H9 (cell line): ENCODE measurements at regions not wholly inside any gene's neighbourhood (a gene's known extent, or its start where the extent isn't known, plus 50 kb on each side); places are given as distances from the start of the nearest gene placed in this dataset.

Experiments used
- DNase-seq: peaks from one replicate; pipeline ENCODE4 v3.0.0-alpha.2; 2017
- H2AFZ ChIP-seq: one replicate; pipeline ENCODE4 v1.6.1; 2013; ENCODE audit warnings: mild to moderate bottlenecking, low read length, control low read depth, moderate library complexity
- H2AK5ac ChIP-seq: 2 replicates; pipeline ENCODE4 v1.6.1; 2013; ENCODE audit warnings: low read length, control low read depth, mixed read lengths; ENCODE audit not compliant: insufficient read length
- H2BK120ac ChIP-seq: one replicate; pipeline ENCODE4 v1.6.1; 2013; ENCODE audit warnings: low read depth, mild to moderate bottlenecking, low read length, control low read depth, inconsistent platforms; ENCODE audit not compliant: poor library complexity, severe bottlenecking
- H2BK12ac ChIP-seq: 2 replicates; pipeline ENCODE4 v1.6.1; 2013; ENCODE audit warnings: low read length, control low read depth, mixed read lengths, low read depth; ENCODE audit not compliant: insufficient read length
- H2BK15ac ChIP-seq: 2 replicates; pipeline ENCODE4 v1.6.1; 2013; ENCODE audit warnings: low read depth, low read length, control low read depth
- H2BK20ac ChIP-seq: one replicate; pipeline ENCODE4 v1.6.1; 2013; ENCODE audit warnings: low read depth, mild to moderate bottlenecking, low read length, control low read depth, inconsistent platforms; ENCODE audit not compliant: poor library complexity, severe bottlenecking
- H2BK5ac ChIP-seq: 2 replicates; pipeline ENCODE4 v1.6.1; 2013; ENCODE audit warnings: low read length, control low read depth, mixed read lengths; ENCODE audit not compliant: insufficient read length
- H3K14ac ChIP-seq: 2 replicates; pipeline ENCODE4 v1.6.1; 2013; ENCODE audit warnings: low read length, control low read depth; ENCODE audit not compliant: insufficient read depth
- H3K18ac ChIP-seq: 2 replicates; pipeline ENCODE4 v1.6.1; 2013; ENCODE audit warnings: low read depth, mild to moderate bottlenecking, mixed read lengths, low read length, control low read depth; ENCODE audit not compliant: insufficient read length
- H3K23ac ChIP-seq: 2 replicates; pipeline ENCODE4 v1.6.1; 2013; ENCODE audit warnings: low read length, control low read depth, mixed read lengths, low read depth; ENCODE audit not compliant: insufficient read length
- H3K23me2 ChIP-seq: 2 replicates; pipeline ENCODE4 v1.6.1; 2013; ENCODE audit warnings: low read depth, mild to moderate bottlenecking, mixed read lengths, low read length, control low read depth; ENCODE audit not compliant: insufficient read length, poor library complexity, severe bottlenecking
- H3K27ac ChIP-seq: 2 replicates; pipeline ENCODE4 v1.5.1; 2013; ENCODE audit warnings: low read length, control low read depth, mixed read lengths, low read depth; ENCODE audit not compliant: insufficient read length
- H3K27me3 ChIP-seq: 2 replicates; pipeline ENCODE4 v1.6.1; 2013; ENCODE audit warnings: low read length, control low read depth, inconsistent platforms; ENCODE audit not compliant: insufficient read depth
- H3K4ac ChIP-seq: 2 replicates; pipeline ENCODE4 v1.6.1; 2013; ENCODE audit warnings: low read depth, mild to moderate bottlenecking, control low read depth, inconsistent platforms, low read length, moderate library complexity
- H3K4me1 ChIP-seq: 2 replicates; pipeline ENCODE4 v1.6.1; 2013; ENCODE audit warnings: low read length, control low read depth, inconsistent platforms; ENCODE audit not compliant: insufficient read depth
- H3K4me2 ChIP-seq: 2 replicates; pipeline ENCODE4 v1.6.1; 2013; ENCODE audit warnings: low read length, control low read depth, mixed read lengths; ENCODE audit not compliant: insufficient read length, insufficient read depth
- H3K56ac ChIP-seq: 2 replicates; pipeline ENCODE4 v1.6.1; 2013; ENCODE audit warnings: low read depth, mild to moderate bottlenecking, mixed read lengths, low read length, control low read depth; ENCODE audit not compliant: insufficient read length
- H3K79me1 ChIP-seq: 2 replicates; pipeline ENCODE4 v1.6.1; 2013; ENCODE audit warnings: low read depth, mild to moderate bottlenecking, moderate library complexity, low read length, control low read depth, inconsistent platforms; ENCODE audit not compliant: insufficient read depth, poor library complexity, severe bottlenecking
- H3K79me2 ChIP-seq: 2 replicates; pipeline ENCODE4 v1.6.1; 2013; ENCODE audit warnings: low read length, control low read depth, inconsistent platforms; ENCODE audit not compliant: insufficient read depth
- H3K9ac ChIP-seq: 2 replicates; pipeline ENCODE4 v1.6.1; 2013; ENCODE audit warnings: low read length, control low read depth, mixed read lengths; ENCODE audit not compliant: insufficient read length; ENCODE audit errors: extremely low read depth
- H3K9me3 ChIP-seq: one replicate; pipeline ENCODE4 v1.6.1; 2013; ENCODE audit warnings: low read depth, low read length, inconsistent platforms; ENCODE audit not compliant: control insufficient read depth
- H3T11ph ChIP-seq: one replicate; pipeline ENCODE4 v1.6.1; 2013; ENCODE audit warnings: mild to moderate bottlenecking, low read length, control low read depth, inconsistent platforms
- H4K20me1 ChIP-seq: one replicate; pipeline ENCODE4 v1.6.1; 2013; ENCODE audit not compliant: control insufficient read depth, insufficient read length, insufficient read depth
- H4K5ac ChIP-seq: 2 replicates; pipeline ENCODE4 v1.6.1; 2013; ENCODE audit warnings: low read depth, mild to moderate bottlenecking, mixed read lengths, low read length, control low read depth; ENCODE audit not compliant: insufficient read length
- H4K8ac ChIP-seq: replicated peaks from 2 replicates; pipeline ENCODE4 v1.6.1; 2013; ENCODE audit warnings: low read length, control low read depth, mixed read lengths, low read depth; ENCODE audit not compliant: insufficient read length
- H4K91ac ChIP-seq: 2 replicates; pipeline ENCODE4 v1.6.1; 2013; ENCODE audit warnings: low read depth, mild to moderate bottlenecking, moderate library complexity, mixed read lengths, low read length, control low read depth; ENCODE audit not compliant: insufficient read length
- H3K27ac Mint-ChIP-seq, 3 experiments: 2 replicates in 2 of 3; 3 replicates in 1 of 3; pipeline ENCODE4 v1.8.0; 2020 to 2021; ENCODE audit warnings: mixed read lengths in 3 of 3, mild to moderate bottlenecking in 1 of 3, moderate library complexity in 1 of 3
- H3K27me3 Mint-ChIP-seq: 2 replicates; pipeline ENCODE4 v1.8.0; 2021; ENCODE audit warnings: low read depth, mild to moderate bottlenecking, moderate library complexity, mixed read lengths
- H3K36me3 Mint-ChIP-seq, 3 experiments: 2 replicates in 2 of 3; 3 replicates in 1 of 3; pipeline ENCODE4 v1.8.0; 2020 to 2021; ENCODE audit warnings: low read depth in 3 of 3, mixed read lengths in 3 of 3; ENCODE audit not compliant: insufficient read depth in 1 of 3
- H3K4me1 Mint-ChIP-seq, 2 experiments: 2 replicates each; pipeline ENCODE4 v1.8.0; 2020; ENCODE audit warnings: mixed read lengths in 2 of 2
- H3K4me3 Mint-ChIP-seq, 2 experiments: 2 replicates in 1 of 2; 3 replicates in 1 of 2; pipeline ENCODE4 v1.8.0; 2020 to 2021; ENCODE audit warnings: mild to moderate bottlenecking in 2 of 2, mixed read lengths in 2 of 2, moderate library complexity in 1 of 2
- H3K9me3 Mint-ChIP-seq, 2 experiments: 2 replicates in 1 of 2; 3 replicates in 1 of 2; pipeline ENCODE4 v1.8.0; 2020; ENCODE audit warnings: mild to moderate bottlenecking in 2 of 2, mixed read lengths in 2 of 2, moderate library complexity in 1 of 2
- WGBS: extraction: QIAGEN DNeasy Blood & Tissue Kit; methylation state at CpG from one replicate; pipeline ENCODE4 v1.1.7; 2013; ENCODE audit warnings: missing lambda C conversion rate, low lambda C conversion rate, mixed read lengths; ENCODE audit not compliant: insufficient read length; ENCODE audit errors: extremely low coverage; 5-methylcytosine and 5-hydroxymethylcytosine counted together
- TF ChIP-seq, protein P1 (sequence below): fragments of 200-600 bp; sonication (generic); conservative IDR thresholded peaks from 3 replicates; pipeline ENCODE4 v1.8.0; 2021; ENCODE audit warnings: antibody characterized with exemption, mild to moderate bottlenecking

GRCh38 chr6:90442366-90442765 lies 144.5 kb downstream of the MAP3K7 start:
- H3K4ac ChIP-seq, result no peak overlapping the region
- DNase-seq, result no peak
- H2AFZ ChIP-seq, result no peak overlapping the region
- H2BK120ac ChIP-seq, result no peak overlapping the region
- no peak overlapping the region for H3K4me3 Mint-ChIP-seq
- H3K79me1 ChIP-seq, result no peaks in the 10 kb centered on the region
- no peak overlapping the region for H3K4me2 ChIP-seq
- no peaks in the 10 kb centered on the region; a peak in 1 of 5 replicates for H3K9me3 Mint-ChIP-seq
- no peak overlapping the region for H3K23ac ChIP-seq
- H2BK15ac ChIP-seq, result no peak overlapping the region
- H3K27me3 ChIP-seq, result no peaks in the 10 kb centered on the region
- no peaks in the 10 kb centered on the region for H3K36me3 Mint-ChIP-seq
- no peak overlapping the region for H2BK5ac ChIP-seq
- no peak overlapping the region for H3K18ac ChIP-seq
- no peak overlapping the region for H4K5ac ChIP-seq
- H3K27me3 Mint-ChIP-seq, result peaks cover 3% of the 10 kb centered on the region
- no peak overlapping the region for H4K91ac ChIP-seq
- H3K23me2 ChIP-seq, result no peaks in the 10 kb centered on the region
- H2BK12ac ChIP-seq, result no peak overlapping the region
- H3K9ac ChIP-seq, result no peak overlapping the region
- H3K4me1 ChIP-seq, result peaks cover 5% of the 10 kb centered on the region; the same call in 1 of the 2 replicates
- no peak overlapping the region for H3K14ac ChIP-seq
- H3K79me2 ChIP-seq, result no peaks in the 10 kb centered on the region
- H3K27ac ChIP-seq, result no peak overlapping the region
- no peak overlapping the region for H4K8ac ChIP-seq
- H3K27ac Mint-ChIP-seq, result no peak overlapping the region
- WGBS, result no CpG with 5 or more reads among the region's 1 CpG
- H3T11ph ChIP-seq, result no peak overlapping the region
- no peak overlapping the region for H2BK20ac ChIP-seq
- H4K20me1 ChIP-seq, result no peaks in the 10 kb centered on the region
- H3K9me3 ChIP-seq, result no peaks in the 10 kb centered on the region
- H3K56ac ChIP-seq, result no peak overlapping the region
- no peak overlapping the region for H2AK5ac ChIP-seq
- TF ChIP-seq, protein P1, sequence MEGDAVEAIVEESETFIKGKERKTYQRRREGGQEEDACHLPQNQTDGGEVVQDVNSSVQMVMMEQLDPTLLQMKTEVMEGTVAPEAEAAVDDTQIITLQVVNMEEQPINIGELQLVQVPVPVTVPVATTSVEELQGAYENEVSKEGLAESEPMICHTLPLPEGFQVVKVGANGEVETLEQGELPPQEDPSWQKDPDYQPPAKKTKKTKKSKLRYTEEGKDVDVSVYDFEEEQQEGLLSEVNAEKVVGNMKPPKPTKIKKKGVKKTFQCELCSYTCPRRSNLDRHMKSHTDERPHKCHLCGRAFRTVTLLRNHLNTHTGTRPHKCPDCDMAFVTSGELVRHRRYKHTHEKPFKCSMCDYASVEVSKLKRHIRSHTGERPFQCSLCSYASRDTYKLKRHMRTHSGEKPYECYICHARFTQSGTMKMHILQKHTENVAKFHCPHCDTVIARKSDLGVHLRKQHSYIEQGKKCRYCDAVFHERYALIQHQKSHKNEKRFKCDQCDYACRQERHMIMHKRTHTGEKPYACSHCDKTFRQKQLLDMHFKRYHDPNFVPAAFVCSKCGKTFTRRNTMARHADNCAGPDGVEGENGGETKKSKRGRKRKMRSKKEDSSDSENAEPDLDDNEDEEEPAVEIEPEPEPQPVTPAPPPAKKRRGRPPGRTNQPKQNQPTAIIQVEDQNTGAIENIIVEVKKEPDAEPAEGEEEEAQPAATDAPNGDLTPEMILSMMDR, result no peak
- H3K4me1 Mint-ChIP-seq, result peaks cover 53 to 57% of the 10 kb centered on the region in 2 experiments
